Heart right ventricle (tissue), 16 donors: ENCODE measurements at regions not wholly inside any gene's neighbourhood (a gene's known extent, or its start where the extent isn't known, plus 50 kb on each side); places are given as distances from the start of the nearest gene placed in this dataset.

Experiments
- ATAC-seq, 8 donors: fragments of 200-7000 bp; cut with Tn5 transposase; one replicate each; pipeline ENCODE4 v1.9.1; 2020; ENCODE audit warnings: mild to moderate bottlenecking in 8 of 8, moderate library complexity in 8 of 8, moderate number of reproducible peaks in 1 of 8
- DNase-seq, 2 donors: peaks; one replicate each; pipeline ENCODE4 v3.0.0-alpha.2; 2020
- H3K27ac ChIP-seq, 10 donors: fragments of 200-600 bp; sonication (generic) in 2 of 10; one replicate each; pipeline versions ENCODE4 v1.5.0 to v1.8.0; 2020 to 2022; ENCODE audit warnings: mild to moderate bottlenecking in 3 of 10
- H3K27me3 ChIP-seq, 7 donors: fragments of 200-600 bp; one replicate each; pipeline ENCODE4 v1.8.0; 2021 to 2022; ENCODE audit warnings: mild to moderate bottlenecking in 2 of 7
- H3K36me3 ChIP-seq, 9 donors: fragments of 200-600 bp; sonication (generic) in 1 of 9; one replicate each; pipeline versions ENCODE4 v1.5.0 to v1.8.0; 2020 to 2022; ENCODE audit warnings: mild to moderate bottlenecking in 2 of 9
- H3K4me1 ChIP-seq, 9 donors: fragments of 200-600 bp; sonication (generic) in 1 of 9; one replicate each; pipeline versions ENCODE4 v1.5.0 to v1.8.0; 2020 to 2022; ENCODE audit warnings: mild to moderate bottlenecking in 4 of 9
- H3K4me3 ChIP-seq, 10 donors: fragments of 200-600 bp; sonication (generic) in 2 of 10; one replicate each; pipeline versions ENCODE4 v1.5.0 to v1.8.0; 2020 to 2022; ENCODE audit warnings: mild to moderate bottlenecking in 7 of 10, moderate library complexity in 2 of 10
- H3K9me3 ChIP-seq, 11 donors: fragments of 200-600 bp in 10 of 11; sonication (generic) in 2 of 11; one replicate each; pipeline versions ENCODE4 v1.5.0 to v1.8.0; 2013 to 2022; ENCODE audit warnings: mild to moderate bottlenecking in 2 of 11, control low read depth in 1 of 11, moderate library complexity in 1 of 11
- WGBS, 2 donors: extraction: QIAGEN DNeasy Blood & Tissue Kit; methylation state at CpG; one replicate each; pipeline ENCODE4 v1.1.7; 2013; ENCODE audit warnings: inconsistent platforms in 1 of 2; 5-methylcytosine and 5-hydroxymethylcytosine counted together
- intact Hi-C, 10 donors: fragments of 100-400 bp; cut with DNase I; formaldehyde crosslinking; loops; one replicate each; pipeline versions ENCODE4 v1.11.1 to v1.14.2; 2022
- TF ChIP-seq, protein P1 (sequence below), 9 donors: fragments of 200-600 bp; sonication (generic) in 2 of 9; IDR thresholded peaks; one replicate each; pipeline versions ENCODE4 v1.5.0 to v1.8.0; 2021 to 2022; ENCODE audit warnings: antibody characterized with exemption in 9 of 9, mild to moderate bottlenecking in 5 of 9, moderate library complexity in 1 of 9
- donor health status: Arrhythmogenic right ventricular cardiomyopathy.
- donor health status: ischemic (EF 13 %, LVEDD 7.1; RV severe dilation, severe dysfunction).
- donor health status: healthy with polysubstance abuse.
- donor health status: DM: no; HTN: yes; CAD: no.
- donor health status: DM: no; HTN: no; CAD: no.
- donor health status: ischemic (EF 25% LVEDD 6.9; RV normal size, moderate dysfunction).
- donor health status: ischemic (EF 25% LVEDD 5.7; RV mildly dilated, moderate dysfunction).
- donor health status: healthy.
- donor health status: DM: yes; HTN: yes; CAD: no.
- donor health status: Ischemic cardiomyopathy.
- donor health status: ischemic (EF 35%, LVEDD 5.7; RV mildly dilated, moderate dysfunction).
- donor health status: nonischemic (EF 11% LVEDD 7.7; RV severe dilation, severe dysfunction).
- donor health status: DM: yes; HTN: yes; CAD: no.
- donor health status: PGD.
- donor health status: ischemic (EF 29% LVEDD 5.4; RV normal size, mild dysfunction).
- donor health status: nonischemic (EF 23%, LVEDD 6.1; RV moderate dilation, normal function).

- H3K4me3 ChIP-seq: no peak overlapping the region
- ATAC-seq: no peak
- 47 to 58% methylated on average over 4 of the region's 4 CpGs for WGBS, 2 donors
- H3K4me1 ChIP-seq: no peaks in the 10 kb centered on the region
- TF ChIP-seq, protein P1, sequence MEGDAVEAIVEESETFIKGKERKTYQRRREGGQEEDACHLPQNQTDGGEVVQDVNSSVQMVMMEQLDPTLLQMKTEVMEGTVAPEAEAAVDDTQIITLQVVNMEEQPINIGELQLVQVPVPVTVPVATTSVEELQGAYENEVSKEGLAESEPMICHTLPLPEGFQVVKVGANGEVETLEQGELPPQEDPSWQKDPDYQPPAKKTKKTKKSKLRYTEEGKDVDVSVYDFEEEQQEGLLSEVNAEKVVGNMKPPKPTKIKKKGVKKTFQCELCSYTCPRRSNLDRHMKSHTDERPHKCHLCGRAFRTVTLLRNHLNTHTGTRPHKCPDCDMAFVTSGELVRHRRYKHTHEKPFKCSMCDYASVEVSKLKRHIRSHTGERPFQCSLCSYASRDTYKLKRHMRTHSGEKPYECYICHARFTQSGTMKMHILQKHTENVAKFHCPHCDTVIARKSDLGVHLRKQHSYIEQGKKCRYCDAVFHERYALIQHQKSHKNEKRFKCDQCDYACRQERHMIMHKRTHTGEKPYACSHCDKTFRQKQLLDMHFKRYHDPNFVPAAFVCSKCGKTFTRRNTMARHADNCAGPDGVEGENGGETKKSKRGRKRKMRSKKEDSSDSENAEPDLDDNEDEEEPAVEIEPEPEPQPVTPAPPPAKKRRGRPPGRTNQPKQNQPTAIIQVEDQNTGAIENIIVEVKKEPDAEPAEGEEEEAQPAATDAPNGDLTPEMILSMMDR (IDR thresholded peaks at IDR 0.05): no peak
- DNase-seq: no peak
- H3K9me3 ChIP-seq: no peaks in the 10 kb centered on the region
- H3K27ac ChIP-seq: no peak overlapping the region
- intact Hi-C loops: no loop called here
- no peaks in the 10 kb centered on the region for H3K36me3 ChIP-seq
- H3K27me3 ChIP-seq: no peaks in the 10 kb centered on the region
These were observed 165.4 kb downstream of the SLC15A5 start for GRCh38 chr12:16112130-16112529.

DNA sequence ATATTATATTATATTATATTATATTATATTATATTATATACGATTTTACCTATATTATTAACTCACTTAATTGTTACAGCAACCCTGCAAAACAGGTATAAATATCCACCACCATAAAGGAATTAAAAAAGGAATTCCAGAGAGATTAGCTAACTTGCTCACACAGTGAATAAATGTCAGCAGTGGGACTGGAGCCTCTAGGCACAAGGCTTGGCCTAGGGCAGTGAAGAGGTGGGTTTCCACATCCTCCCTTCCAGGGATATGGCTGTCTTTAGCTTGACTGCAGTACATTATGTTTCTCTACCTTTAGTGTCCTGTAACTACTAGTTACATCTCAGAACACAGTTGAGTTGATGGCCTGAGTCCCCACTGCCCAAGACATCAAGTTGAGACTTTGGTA lies 166.9 kb downstream of the SLC15A5 start:
- TF ChIP-seq, protein P1 (IDR thresholded peaks at IDR 0.05): no peak
- Histone ChIP-seq H3K9me3 (peaks cover 0 to 6% (median 0%) of the 10 kb centered on the region in 11 donors), H3K4me3 (no peak overlapping the region), H3K36me3 (no peaks in the 10 kb centered on the region), H3K27ac (no peak overlapping the region), H3K27me3 (no peaks in the 10 kb centered on the region), H3K4me1 (no peaks in the 10 kb centered on the region)
- ATAC-seq (no peak), DNase-seq (no peak)
- intact Hi-C loops: no loop called here
- 95% methylated on average over 1 of the region's 1 CpG for WGBS, 2 donors

DNA sequence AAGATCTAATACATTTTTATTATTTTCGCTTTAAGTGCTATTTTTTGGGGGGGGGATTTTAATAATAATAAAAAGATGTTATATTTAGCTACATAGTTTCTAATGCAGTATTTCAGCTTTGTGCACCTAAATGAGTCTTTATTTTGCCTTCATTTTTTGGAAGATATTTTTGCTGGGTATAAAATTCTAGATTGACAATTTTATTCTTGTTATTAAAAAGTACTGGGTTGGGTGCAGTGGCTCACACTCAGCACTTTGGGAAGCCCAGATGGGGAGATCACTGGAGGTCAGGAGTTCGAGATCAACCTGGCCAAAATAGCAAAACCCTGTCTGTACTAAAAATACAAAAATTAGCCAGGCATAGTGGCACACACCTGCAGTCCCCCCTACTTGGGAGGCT lies 173.6 kb downstream of the SLC15A5 start:
- intact Hi-C loops: no loop called here
- Histone ChIP-seq H3K27ac (no peak overlapping the region), H3K27me3 (no peaks in the 10 kb centered on the region), H3K4me1 (no peaks in the 10 kb centered on the region), H3K4me3 (no peak overlapping the region), H3K9me3 (peaks cover 0 to 43% (median 19%) of the 10 kb centered on the region in 11 donors), H3K36me3 (no peaks in the 10 kb centered on the region)
- ATAC-seq: no peak
- no peak for DNase-seq
- TF ChIP-seq, protein P1 (IDR thresholded peaks at IDR 0.05): no peak
- WGBS, 2 donors: 79 to 82% methylated on average over 2 of the region's 2 CpGs

DNA sequence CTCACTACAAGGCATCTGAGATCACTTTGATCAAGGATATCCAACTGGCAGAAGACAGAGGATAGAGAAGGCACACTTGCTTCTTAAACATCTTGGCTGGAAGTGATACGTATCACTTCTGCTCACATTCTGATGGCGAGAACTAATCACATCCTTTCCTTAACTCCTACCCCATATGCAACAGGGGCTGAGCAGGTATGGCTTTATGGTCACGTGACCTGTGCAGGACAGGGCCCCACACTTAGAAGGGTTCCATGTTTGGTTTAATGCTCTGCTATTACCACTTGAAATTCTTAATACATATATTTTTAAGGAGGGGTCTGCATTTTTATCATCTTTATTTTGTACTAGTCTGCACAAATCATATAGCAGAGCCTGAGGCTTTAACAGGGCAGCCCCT lies 177.3 kb downstream of the SLC15A5 start:
- ATAC-seq: no peak
- H3K27me3 ChIP-seq: no peaks in the 10 kb centered on the region
- H3K9me3 ChIP-seq: peaks cover 0 to 36% (median 14%) of the 10 kb centered on the region in 11 donors
- intact Hi-C loops: no loop called here
- no peaks in the 10 kb centered on the region for H3K36me3 ChIP-seq
- TF ChIP-seq, protein P1 (IDR thresholded peaks at IDR 0.05): no peak
- no peak overlapping the region for H3K4me3 ChIP-seq
- no peak overlapping the region for H3K27ac ChIP-seq
- DNase-seq: no peak
- WGBS, 2 donors: 62 to 97% methylated on average over 3 of the region's 3 CpGs
- H3K4me1 ChIP-seq: peaks cover 0 to 10% (median 0%) of the 10 kb centered on the region in 9 donors
